Keratinocyte (primary cell): ENCODE measurements at regions not wholly inside any gene's neighbourhood (a gene's known extent, or its start where the extent isn't known, plus 50 kb on each side); places are given as distances from the start of the nearest gene placed in this dataset.

ENCODE experiments used
- DNase-seq: peaks from one replicate; pipeline ENCODE4 v3.0.0-alpha.2; 2011; ENCODE audit warnings: low read depth, missing footprints, low spot score
- FAIRE-seq: peaks from 2 replicates; lab custom pipeline; 2011; peaks lifted over from hg19 to GRCh38; lab: Jason Lieb, UNC
- H2AFZ ChIP-seq: 2 replicates; pipeline ENCODE4 v1.6.0; 2012; ENCODE audit warnings: low read length, control low read depth, inconsistent platforms; ENCODE audit not compliant: control insufficient read depth
- H3K27ac ChIP-seq: 2 replicates; pipeline ENCODE4 v1.5.1; 2011; ENCODE audit warnings: low read length; ENCODE audit not compliant: control insufficient read depth, insufficient read depth
- H3K27me3 ChIP-seq: 3 replicates; pipeline ENCODE4 v1.6.0; 2011; ENCODE audit warnings: low read length; ENCODE audit not compliant: control insufficient read depth, insufficient read depth; ENCODE audit errors: extremely low read depth
- H3K36me3 ChIP-seq, 2 experiments: 2 replicates in 1 of 2; 3 replicates in 1 of 2; pipeline ENCODE4 v1.5.1; 2011; ENCODE audit warnings: low read length in 2 of 2, mild to moderate bottlenecking in 1 of 2; ENCODE audit not compliant: control insufficient read depth in 2 of 2, insufficient read depth in 2 of 2; ENCODE audit errors: extremely low read depth in 1 of 2
- H3K4me1 ChIP-seq: 3 replicates; pipeline ENCODE4 v1.5.1; 2011; ENCODE audit warnings: low read length; ENCODE audit not compliant: control insufficient read depth, insufficient read depth; ENCODE audit errors: extremely low read depth
- H3K4me2 ChIP-seq: 3 replicates; pipeline ENCODE4 v1.6.0; 2011; ENCODE audit warnings: low read depth, low read length; ENCODE audit not compliant: control insufficient read depth, insufficient read depth; ENCODE audit errors: extremely low read depth
- H3K4me3 ChIP-seq, 3 experiments: fragments of 200-600 bp in 1 of 3; sonication (generic) in 1 of 3; 2 replicates in 2 of 3; 3 replicates in 1 of 3; pipeline ENCODE4 v1.5.1; 2011 to 2016; ENCODE audit warnings: low read length in 3 of 3, mild to moderate bottlenecking in 3 of 3, control low read depth in 2 of 3, inconsistent platforms in 1 of 3, low read depth in 1 of 3, mixed read lengths in 1 of 3, mixed run types in 1 of 3, moderate library complexity in 1 of 3; ENCODE audit not compliant: control insufficient read depth in 2 of 3, insufficient read depth in 2 of 3; ENCODE audit errors: extremely low read depth in 1 of 3
- H3K79me2 ChIP-seq: 2 replicates; pipeline ENCODE4 v1.6.0; 2012; ENCODE audit warnings: low read length; ENCODE audit not compliant: control insufficient read depth, insufficient read depth
- H3K9ac ChIP-seq: 3 replicates; pipeline ENCODE4 v1.6.0; 2011; ENCODE audit warnings: low read length; ENCODE audit not compliant: control insufficient read depth, insufficient read depth; ENCODE audit errors: extremely low read depth
- H3K9me1 ChIP-seq: 3 replicates; pipeline ENCODE4 v1.6.0; 2011; ENCODE audit warnings: low read length; ENCODE audit not compliant: control insufficient read depth, insufficient read depth; ENCODE audit errors: extremely low read depth
- H3K9me3 ChIP-seq: 2 replicates; pipeline ENCODE4 v1.5.1; 2012; ENCODE audit warnings: low read depth, low read length; ENCODE audit not compliant: control insufficient read depth
- H4K20me1 ChIP-seq: 3 replicates; pipeline ENCODE4 v1.6.0; 2011; ENCODE audit warnings: low read length; ENCODE audit not compliant: control insufficient read depth, insufficient read depth; ENCODE audit errors: extremely low read depth
- CTCF ChIP-seq, 3 experiments: IDR thresholded peaks in 1 of 3; conservative IDR thresholded peaks in 1 of 3; optimal IDR thresholded peaks in 1 of 3; 2 replicates in 2 of 3; 3 replicates in 1 of 3; pipeline versions ENCODE3 to v1.5.1; 2011; ENCODE audit warnings: low read length in 3 of 3, mild to moderate bottlenecking in 3 of 3, moderate library complexity in 2 of 3, control low read depth in 1 of 3, inconsistent platforms in 1 of 3; ENCODE audit not compliant: insufficient read depth in 2 of 3; ENCODE audit errors: extremely low read depth in 1 of 3
- EZH2 ChIP-seq: IDR thresholded peaks from one replicate; pipeline ENCODE4 v1.6.1; 2012; ENCODE audit warnings: inconsistent platforms, mild to moderate bottlenecking, low read length, moderate library complexity
- dilution Hi-C: fragments of 300-500 bp; cut with MboI; formaldehyde crosslinking; loops from one replicate; pipeline ENCODE4 v1.7.0; 2020; ENCODE audit warnings: low sequenced_read_pairs; ENCODE audit not compliant: extremely low pct_ligation_motif_present

GRCh38 chr19:28501976-28502375 is 711.0 kb downstream of the UQCRFS1 start:
- no peaks in the 10 kb centered on the region for H4K20me1 ChIP-seq
- H3K27me3 ChIP-seq = no peaks in the 10 kb centered on the region
- no peaks in the 10 kb centered on the region for H3K9me1 ChIP-seq
- H3K36me3 ChIP-seq = no peaks in the 10 kb centered on the region
- dilution Hi-C loops = no loop called here
- no peak for FAIRE-seq
- no peaks in the 10 kb centered on the region for H3K4me1 ChIP-seq
- no peak for TF ChIP-seq EZH2
- TF ChIP-seq CTCF (optimal IDR thresholded peaks at IDR 0.05 in 1 of 3, IDR thresholded peaks at IDR 0.05 in 1 of 3, conservative IDR thresholded peaks at IDR 0.05 in 1 of 3; ENCODE audit: extremely low read depth in 1 of 3, insufficient read depth in 2 of 3, low read length in 3 of 3) = no peak
- H3K4me3 ChIP-seq = no peak overlapping the region
- no peak overlapping the region for H3K9ac ChIP-seq
- no peak overlapping the region for H3K4me2 ChIP-seq
- no peak for DNase-seq
- peaks cover 1% of the 10 kb centered on the region for H3K9me3 ChIP-seq
- H2AFZ ChIP-seq = no peak overlapping the region
- H3K79me2 ChIP-seq = no peaks in the 10 kb centered on the region
- H3K27ac ChIP-seq = no peak overlapping the region

- H3K4me3 ChIP-seq = no peak overlapping the region
- H3K9me3 ChIP-seq = peaks cover 1% of the 10 kb centered on the region
- TF ChIP-seq CTCF (optimal IDR thresholded peaks at IDR 0.05 in 1 of 3, IDR thresholded peaks at IDR 0.05 in 1 of 3, conservative IDR thresholded peaks at IDR 0.05 in 1 of 3; ENCODE audit: extremely low read depth in 1 of 3, insufficient read depth in 2 of 3, low read length in 3 of 3) (no peak), EZH2 (no peak)
- FAIRE-seq (no peak), DNase-seq (no peak)
- H3K4me2 ChIP-seq = no peak overlapping the region
- no peaks in the 10 kb centered on the region for H3K79me2 ChIP-seq
- dilution Hi-C loops = no loop called here
- H3K4me1 ChIP-seq = no peaks in the 10 kb centered on the region
- H4K20me1 ChIP-seq = no peaks in the 10 kb centered on the region
- H3K36me3 ChIP-seq = no peaks in the 10 kb centered on the region
- H3K27me3 ChIP-seq = no peaks in the 10 kb centered on the region
- H2AFZ ChIP-seq = no peak overlapping the region
- H3K27ac ChIP-seq = no peak overlapping the region
- H3K9ac ChIP-seq = no peak overlapping the region
- no peaks in the 10 kb centered on the region for H3K9me1 ChIP-seq
Measured at GRCh38 chr19:28500982-28501630, 711.8 kb downstream of the UQCRFS1 start.
